ENCODE measurements at regions not wholly inside any gene's neighbourhood (a gene's known extent, or its start where the extent isn't known, plus 50 kb on each side); places are given as distances from the start of the nearest gene placed in this dataset.

GRCh38 chr12:5251092-5251491, 180.8 kb upstream of the NTF3 start:
- TF ChIP-seq CTCF (IDR thresholded peaks at IDR 0.05) (no peak), POLR2A (IDR thresholded peaks at IDR 0.05) (no peak)
